Type B pancreatic cell (in vitro differentiated cells): ENCODE measurements at regions not wholly inside any gene's neighbourhood (a gene's known extent, or its start where the extent isn't known, plus 50 kb on each side); places are given as distances from the start of the nearest gene placed in this dataset.

Experiments used
- DNase-seq: peaks from one replicate; pipeline ENCODE4 v3.0.0; 2021; ENCODE audit warnings: mixed read lengths; ENCODE audit not compliant: unreplicated experiment; ENCODE audit errors: extremely low spot score
- H3K27ac Mint-ChIP-seq: 2 replicates; pipeline ENCODE4 v1.8.0; 2021; ENCODE audit warnings: mild to moderate bottlenecking, mixed read lengths
- H3K27me3 Mint-ChIP-seq: 2 replicates; pipeline ENCODE4 v1.8.0; 2021; ENCODE audit warnings: mixed read lengths
- H3K36me3 Mint-ChIP-seq: 2 replicates; pipeline ENCODE4 v1.8.0; 2021; ENCODE audit warnings: mixed read lengths
- H3K4me1 Mint-ChIP-seq: one replicate; pipeline ENCODE4 v1.8.0; 2021; ENCODE audit warnings: mixed read lengths; ENCODE audit not compliant: unreplicated experiment
- H3K4me3 Mint-ChIP-seq: 2 replicates; pipeline ENCODE4 v1.8.0; 2021; ENCODE audit warnings: mild to moderate bottlenecking, mixed read lengths
- H3K9me3 Mint-ChIP-seq: 2 replicates; pipeline ENCODE4 v1.8.0; 2021; ENCODE audit warnings: mixed read lengths
- CTCF ChIP-seq: fragments of 200-600 bp; sonication (generic); conservative IDR thresholded peaks from 2 replicates; pipeline ENCODE4 v1.5.0; 2021; ENCODE audit warnings: antibody characterized with exemption, mild to moderate bottlenecking

DNA sequence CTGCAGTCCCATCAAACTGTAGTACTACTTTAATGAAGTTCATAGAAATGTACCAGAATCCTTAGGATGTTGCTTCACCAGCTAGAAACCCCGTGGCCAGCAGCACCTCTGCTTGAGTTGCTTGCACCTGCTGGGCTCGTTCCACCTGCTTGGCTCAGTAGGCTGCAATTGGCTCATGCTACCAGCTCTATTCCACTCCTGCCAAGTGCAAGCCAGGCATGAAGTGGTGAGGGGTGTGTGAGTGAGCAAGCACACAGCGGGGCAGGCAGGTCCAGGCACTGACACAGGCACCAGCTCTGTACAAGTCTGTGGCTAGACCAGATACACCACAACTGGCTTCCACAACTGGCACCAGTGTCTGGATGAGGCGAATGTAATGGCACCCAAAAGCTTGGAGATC, 209.9 kb downstream of the AMY1C start:
- Mint-ChIP-seq H3K4me3 (no peak overlapping the region), H3K9me3 (no peaks in the 10 kb centered on the region), H3K27me3 (no peaks in the 10 kb centered on the region), H3K4me1 (no peaks in the 10 kb centered on the region), H3K27ac (no peak overlapping the region), H3K36me3 (no peaks in the 10 kb centered on the region)
- no peak for TF ChIP-seq CTCF
- no peak for DNase-seq

DNA sequence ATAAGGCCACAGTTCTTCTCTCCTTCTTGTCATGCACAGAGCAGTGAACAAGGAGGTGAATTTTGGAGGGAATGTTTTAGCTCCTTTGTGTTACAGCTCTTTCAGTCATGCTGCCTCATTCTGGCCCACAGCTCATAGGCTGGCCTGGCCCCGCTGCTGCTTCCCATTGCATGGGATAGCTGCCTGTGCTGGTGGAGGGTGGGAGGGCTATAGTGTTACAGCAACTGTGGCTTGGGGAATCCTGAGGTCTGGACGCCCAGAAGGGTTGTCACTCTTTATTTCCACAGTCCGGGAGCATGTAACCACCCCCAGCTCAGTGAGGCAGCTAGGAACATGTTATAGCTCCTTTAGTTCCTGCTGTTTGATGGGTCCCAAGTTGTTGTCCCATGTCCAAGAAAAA, 210.3 kb downstream of the AMY1C start:
- H3K27me3 Mint-ChIP-seq = no peaks in the 10 kb centered on the region
- no peak overlapping the region for H3K27ac Mint-ChIP-seq
- H3K4me3 Mint-ChIP-seq = no peak overlapping the region
- no peaks in the 10 kb centered on the region for H3K36me3 Mint-ChIP-seq
- DNase-seq = no peak
- H3K9me3 Mint-ChIP-seq = no peaks in the 10 kb centered on the region
- no peaks in the 10 kb centered on the region for H3K4me1 Mint-ChIP-seq
- TF ChIP-seq CTCF = no peak

DNA sequence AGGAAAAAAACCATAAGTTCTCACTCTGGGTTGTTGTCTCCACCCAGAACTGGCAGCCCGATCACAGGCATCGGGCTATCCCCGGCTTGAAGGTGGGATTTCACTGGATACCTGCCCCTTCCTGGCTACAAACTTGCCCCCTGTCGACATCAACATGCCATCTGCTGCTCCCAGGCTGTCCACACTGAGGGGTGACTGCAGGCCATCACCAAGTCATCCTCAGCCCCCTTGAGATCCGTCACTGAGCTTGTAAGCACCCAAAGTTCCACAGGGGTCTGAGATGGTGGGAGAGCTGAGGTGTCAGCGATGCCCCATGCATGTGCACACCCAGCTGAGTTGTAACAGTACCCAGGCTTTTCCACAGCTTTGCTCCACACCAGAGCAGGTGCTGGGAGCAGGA, 211.0 kb downstream of the AMY1C start:
- no peak overlapping the region for H3K27ac Mint-ChIP-seq
- H3K27me3 Mint-ChIP-seq = no peaks in the 10 kb centered on the region
- no peaks in the 10 kb centered on the region for H3K4me1 Mint-ChIP-seq
- DNase-seq = peak; percentile 59
- H3K9me3 Mint-ChIP-seq = no peaks in the 10 kb centered on the region
- TF ChIP-seq CTCF = no peak
- no peak overlapping the region for H3K4me3 Mint-ChIP-seq
- H3K36me3 Mint-ChIP-seq = no peaks in the 10 kb centered on the region

GRCh38 chr1:103986792-103987191, 237.1 kb downstream of the AMY1C start:
- Mint-ChIP-seq H3K9me3 (no peaks in the 10 kb centered on the region), H3K4me3 (no peak overlapping the region), H3K27ac (no peak overlapping the region), H3K4me1 (no peaks in the 10 kb centered on the region), H3K36me3 (no peaks in the 10 kb centered on the region), H3K27me3 (no peaks in the 10 kb centered on the region)
- TF ChIP-seq CTCF = no peak
- no peak for DNase-seq

GRCh38 chr1:103997631-103998030, 247.9 kb downstream of the AMY1C start:
- no peak for DNase-seq
- Mint-ChIP-seq H3K4me1 (no peaks in the 10 kb centered on the region), H3K4me3 (no peak overlapping the region), H3K27me3 (no peaks in the 10 kb centered on the region), H3K36me3 (no peaks in the 10 kb centered on the region), H3K27ac (no peak overlapping the region), H3K9me3 (no peaks in the 10 kb centered on the region)
- TF ChIP-seq CTCF = no peak
